ENCODE measurements at regions not wholly inside any gene's neighbourhood (a gene's known extent, or its start where the extent isn't known, plus 50 kb on each side); places are given as distances from the start of the nearest gene placed in this dataset.
A peak's percentile ranks its signal among the peaks of the same experiment; 100 is the strongest.

DNA sequence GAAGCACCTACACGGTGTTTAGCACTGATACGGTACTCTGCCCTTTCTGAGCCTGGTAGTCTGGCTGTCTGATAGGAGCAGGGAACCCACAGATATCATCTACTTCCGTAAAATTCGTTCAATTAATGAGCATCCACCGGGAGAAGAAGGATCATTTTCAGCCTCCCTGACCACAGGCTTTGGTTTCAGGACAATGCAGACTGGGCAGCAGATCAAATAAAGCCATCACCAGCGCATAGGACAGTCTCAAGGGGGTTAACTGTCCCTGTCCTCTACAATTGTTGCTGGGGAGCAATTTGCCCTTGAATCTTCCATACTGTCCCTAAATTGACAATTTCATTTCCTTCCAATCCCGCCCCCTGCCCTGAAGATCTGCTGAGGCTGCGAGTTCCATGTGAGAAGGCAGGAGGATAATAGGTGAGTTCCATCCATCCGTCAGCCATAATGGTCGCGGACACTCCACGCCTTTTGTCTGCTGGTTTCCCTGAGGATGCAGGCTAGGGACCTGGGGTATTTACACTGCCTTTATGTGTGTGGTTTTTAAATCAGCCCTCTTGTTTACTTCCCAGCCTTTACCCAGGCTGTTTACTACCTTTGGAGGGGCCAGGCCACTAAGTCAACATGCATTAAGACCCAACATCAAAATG is 110.0 kb downstream of the MYCN start:
- intact Hi-C loops (cut with DNase I; ENCODE audit: low total_unique reads): no loop called here
- TF ChIP-seq POLR2A (IDR thresholded peaks at IDR 0.05): no peak
- TF ChIP-seq, protein P1, sequence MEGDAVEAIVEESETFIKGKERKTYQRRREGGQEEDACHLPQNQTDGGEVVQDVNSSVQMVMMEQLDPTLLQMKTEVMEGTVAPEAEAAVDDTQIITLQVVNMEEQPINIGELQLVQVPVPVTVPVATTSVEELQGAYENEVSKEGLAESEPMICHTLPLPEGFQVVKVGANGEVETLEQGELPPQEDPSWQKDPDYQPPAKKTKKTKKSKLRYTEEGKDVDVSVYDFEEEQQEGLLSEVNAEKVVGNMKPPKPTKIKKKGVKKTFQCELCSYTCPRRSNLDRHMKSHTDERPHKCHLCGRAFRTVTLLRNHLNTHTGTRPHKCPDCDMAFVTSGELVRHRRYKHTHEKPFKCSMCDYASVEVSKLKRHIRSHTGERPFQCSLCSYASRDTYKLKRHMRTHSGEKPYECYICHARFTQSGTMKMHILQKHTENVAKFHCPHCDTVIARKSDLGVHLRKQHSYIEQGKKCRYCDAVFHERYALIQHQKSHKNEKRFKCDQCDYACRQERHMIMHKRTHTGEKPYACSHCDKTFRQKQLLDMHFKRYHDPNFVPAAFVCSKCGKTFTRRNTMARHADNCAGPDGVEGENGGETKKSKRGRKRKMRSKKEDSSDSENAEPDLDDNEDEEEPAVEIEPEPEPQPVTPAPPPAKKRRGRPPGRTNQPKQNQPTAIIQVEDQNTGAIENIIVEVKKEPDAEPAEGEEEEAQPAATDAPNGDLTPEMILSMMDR (IDR thresholded peaks at IDR 0.05): no peak
- no peaks in the 10 kb centered on the region for H3K27me3 ChIP-seq

DNA sequence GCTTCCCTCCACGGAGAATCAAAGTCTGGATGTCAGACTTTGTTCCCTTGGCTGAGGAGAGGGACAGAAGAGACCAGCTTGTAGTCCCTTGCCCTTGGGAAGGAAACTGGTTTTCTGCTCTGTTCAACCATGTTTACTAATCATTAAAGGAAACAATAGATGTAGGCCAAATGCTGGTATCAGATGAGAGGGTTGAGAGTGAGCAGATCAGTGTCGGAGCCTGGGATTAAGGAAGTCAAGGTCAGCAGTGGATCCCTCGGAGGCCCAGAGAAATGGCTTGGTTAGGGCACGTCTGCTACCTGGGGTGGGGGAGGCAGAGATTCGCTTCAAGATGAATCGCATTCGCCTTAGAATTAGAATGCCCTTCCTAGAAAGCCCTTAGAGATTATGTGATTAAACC is 109.1 kb downstream of the MYCN start:
- TF ChIP-seq, protein P1 (IDR thresholded peaks at IDR 0.05): no peak
- TF ChIP-seq POLR2A (IDR thresholded peaks at IDR 0.05): no peak
- no peak for DNase-seq
- peaks cover 3% of the 10 kb centered on the region for H3K4me1 ChIP-seq
- H3K9me3 ChIP-seq: no peaks in the 10 kb centered on the region
- no peaks in the 10 kb centered on the region for H3K27me3 ChIP-seq
- no peaks in the 10 kb centered on the region for H3K36me3 ChIP-seq (ENCODE audit: low read depth, missing control alignments)
- no peak overlapping the region for H3K27ac ChIP-seq
- 80 to 83% methylated on average over 7 of the region's 7 CpGs for WGBS, 2 donors
- H3K4me3 ChIP-seq: no peak overlapping the region
- intact Hi-C loops (cut with DNase I; ENCODE audit: low total_unique reads): no loop called here

More for the DNA sequence above, 110.0 kb downstream of the MYCN start:
- no peak for DNase-seq
- Histone ChIP-seq H3K9me3 (no peaks in the 10 kb centered on the region), H3K27ac (peak overlapping the region; percentile 25 to 51), H3K4me1 (peaks cover 3% of the 10 kb centered on the region), H3K36me3 (ENCODE audit: low read depth, missing control alignments) (no peaks in the 10 kb centered on the region), H3K4me3 (no peak overlapping the region)
- 86 to 91% methylated on average over 11 to 12 of the region's 12 CpGs for WGBS, 2 donors

DNA sequence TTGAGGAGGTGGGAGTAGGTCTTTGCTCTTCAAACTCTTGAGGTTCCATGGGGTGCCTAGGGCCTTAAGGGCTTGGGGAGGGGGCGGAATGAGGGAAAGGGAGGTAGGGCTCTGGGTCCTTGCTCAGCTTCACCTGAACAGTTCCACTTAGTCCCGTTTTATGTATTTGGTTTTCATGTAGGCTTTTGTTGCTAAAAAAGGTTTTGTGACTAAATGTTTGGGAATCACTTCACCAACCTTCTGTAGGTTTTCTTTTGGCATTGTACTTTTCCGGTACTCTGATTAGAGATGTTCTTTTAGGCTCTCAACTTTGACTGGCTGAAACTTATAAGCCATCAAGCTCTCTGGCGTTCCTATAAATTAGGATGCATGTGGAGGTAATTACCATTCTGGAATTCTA is 108.1 kb downstream of the MYCN start:
- Histone ChIP-seq H3K4me1 (peaks cover 3% of the 10 kb centered on the region), H3K27ac (no peak overlapping the region), H3K27me3 (no peaks in the 10 kb centered on the region), H3K36me3 (ENCODE audit: low read depth, missing control alignments) (no peaks in the 10 kb centered on the region), H3K4me3 (no peak overlapping the region), H3K9me3 (no peaks in the 10 kb centered on the region)
- intact Hi-C loops (cut with DNase I; ENCODE audit: low total_unique reads): no loop called here
- no peak for DNase-seq
- 94 to 96% methylated on average over 4 of the region's 4 CpGs for WGBS, 2 donors
- TF ChIP-seq, protein P1 (IDR thresholded peaks at IDR 0.05): no peak
- no peak for TF ChIP-seq POLR2A (IDR thresholded peaks at IDR 0.05)

DNA sequence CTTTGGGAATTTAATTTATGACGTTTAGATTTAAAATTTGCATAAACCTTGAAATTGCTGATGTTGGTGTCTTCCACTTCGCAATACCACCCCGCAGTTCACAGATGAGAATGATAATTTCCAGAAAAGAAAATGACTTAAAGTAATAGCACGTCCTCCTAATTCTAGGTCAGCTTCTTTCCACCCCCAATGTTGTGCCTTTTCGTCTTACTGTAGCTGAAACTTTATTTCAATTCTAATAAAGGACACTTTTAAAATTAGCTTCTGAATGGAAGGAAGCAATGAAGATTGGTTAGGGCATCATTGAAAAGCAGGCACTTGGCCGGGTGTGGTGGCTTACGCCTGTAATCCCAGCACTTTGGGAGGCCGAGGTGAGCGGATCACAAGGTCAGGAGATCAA is 107.4 kb downstream of the MYCN start:
- H3K36me3 ChIP-seq (ENCODE audit: low read depth, missing control alignments): no peaks in the 10 kb centered on the region
- TF ChIP-seq, protein P1 (IDR thresholded peaks at IDR 0.05): no peak
- TF ChIP-seq POLR2A (IDR thresholded peaks at IDR 0.05): no peak
- no peaks in the 10 kb centered on the region for H3K27me3 ChIP-seq
- no peaks in the 10 kb centered on the region for H3K9me3 ChIP-seq
- WGBS, 2 donors: 93 to 95% methylated on average over 9 of the region's 9 CpGs
- H3K4me3 ChIP-seq: no peak overlapping the region
- H3K27ac ChIP-seq: no peak overlapping the region
- intact Hi-C loops (cut with DNase I; ENCODE audit: low total_unique reads): no loop called here
- no peak for DNase-seq
- peaks cover 3% of the 10 kb centered on the region for H3K4me1 ChIP-seq

DNA sequence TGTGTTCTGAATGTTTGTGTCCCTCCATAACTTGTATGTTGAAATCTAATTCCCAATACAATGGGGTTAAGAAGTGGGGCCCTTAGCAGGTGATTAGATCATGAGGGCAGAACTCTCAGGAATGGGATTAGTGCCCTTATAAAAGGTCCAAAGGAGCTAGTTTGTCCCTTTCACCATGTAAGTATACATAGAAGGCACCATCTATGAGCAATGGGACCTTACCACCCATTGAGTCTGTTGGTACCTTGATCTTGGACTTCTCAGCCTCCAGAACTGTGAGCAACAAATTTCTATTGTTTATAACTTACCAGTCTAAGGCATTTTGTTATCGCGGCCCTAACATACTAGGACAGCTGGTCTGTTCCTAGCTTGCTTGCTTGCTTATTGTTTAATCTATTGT is 106.3 kb downstream of the MYCN start:
- H3K27me3 ChIP-seq: no peaks in the 10 kb centered on the region
- 91 to 95% methylated on average over 2 of the region's 2 CpGs for WGBS, 2 donors
- no peak for TF ChIP-seq POLR2A (IDR thresholded peaks at IDR 0.05)
- TF ChIP-seq, protein P1 (IDR thresholded peaks at IDR 0.05): no peak

More for the DNA sequence above, 106.3 kb downstream of the MYCN start:
- DNase-seq: no peak
- Histone ChIP-seq H3K9me3 (no peaks in the 10 kb centered on the region), H3K27ac (no peak overlapping the region), H3K4me1 (peaks cover 3% of the 10 kb centered on the region), H3K4me3 (no peak overlapping the region), H3K36me3 (ENCODE audit: low read depth, missing control alignments) (no peaks in the 10 kb centered on the region)
- intact Hi-C loops (cut with DNase I; ENCODE audit: low total_unique reads): no loop called here
